ENCODE measurements at regions not wholly inside any gene's neighbourhood (a gene's known extent, or its start where the extent isn't known, plus 50 kb on each side); places are given as distances from the start of the nearest gene placed in this dataset.
"Not testable (repeated sequence)": the region's sequence is repeated elsewhere in the genome, so short reads cannot be mapped to it uniquely, and the experiment has no call there.

GRCh38 chr3:88485001-88485400, 335.2 kb downstream of the C3orf38 start:
- H3K4me1 ChIP-seq = no peaks in the 10 kb centered on the region
- no peak for DNase-seq
- H3K27me3 ChIP-seq = no peaks in the 10 kb centered on the region
- TF ChIP-seq CTCF (IDR thresholded peaks at IDR 0.05) (no peak), POLR2A (IDR thresholded peaks at IDR 0.05) (no peak)
- no peak overlapping the region for H3K27ac ChIP-seq
- no peaks in the 10 kb centered on the region for H3K36me3 ChIP-seq
- no peak overlapping the region for H3K4me3 ChIP-seq
- H3K9me3 ChIP-seq = no peaks in the 10 kb centered on the region

DNA sequence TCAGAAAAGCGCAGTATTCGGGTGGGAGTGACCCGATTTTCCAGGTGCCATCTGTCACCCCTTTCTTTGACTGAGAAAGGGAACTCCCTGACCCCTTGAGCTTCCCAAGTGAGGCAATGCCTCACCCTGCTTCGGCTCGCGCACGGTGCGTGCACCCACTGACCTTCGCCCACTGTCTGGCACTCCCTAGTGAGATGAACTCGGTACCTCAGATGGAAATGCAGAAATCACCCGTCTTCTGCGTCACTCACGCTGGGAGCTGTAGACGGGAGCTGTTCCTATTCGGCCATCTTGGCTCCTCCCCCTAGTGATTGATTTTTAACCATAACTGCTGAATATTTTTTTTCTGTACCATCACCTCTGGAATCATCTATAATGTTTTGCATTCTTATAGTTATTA, 359.1 kb downstream of the C3orf38 start:
- H3K36me3 ChIP-seq, H3K27me3 ChIP-seq, H3K4me1 ChIP-seq, H3K9me3 ChIP-seq: not testable (repeated sequence)
- Histone ChIP-seq H3K27ac (peak overlapping the region in 1 of 4 donors; percentile 50), H3K4me3 (peak overlapping the region in 2 of 4 donors; percentile 4 to 21)
- DNase-seq = peak in 1 of 3 donors; percentile 77

DNA sequence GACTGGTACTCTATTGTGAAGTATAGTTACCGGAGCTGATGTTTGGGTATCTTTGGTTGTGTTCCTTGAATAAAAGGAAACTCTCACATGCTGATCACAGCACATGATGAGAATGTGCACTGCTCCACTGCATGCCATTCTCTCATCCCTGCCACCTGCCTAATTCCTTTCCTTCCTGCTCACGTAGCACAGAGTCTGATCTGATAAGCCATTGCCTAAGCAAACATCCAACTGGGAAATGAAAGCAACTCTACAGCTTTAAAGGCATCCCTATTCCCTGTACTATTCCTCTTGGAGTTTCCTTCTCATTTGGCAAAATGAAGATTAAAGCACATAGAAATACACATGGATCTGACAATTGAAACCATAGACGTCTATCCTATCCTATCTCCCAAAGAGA, 359.8 kb downstream of the C3orf38 start:
- no peak for DNase-seq
- Histone ChIP-seq H3K4me3 (peak overlapping the region in 1 of 4 donors; percentile 2), H3K27ac (peak overlapping the region in 1 of 4 donors; percentile 50), H3K9me3 (no peaks in the 10 kb centered on the region), H3K27me3 (no peaks in the 10 kb centered on the region), H3K36me3 (no peaks in the 10 kb centered on the region), H3K4me1 (no peaks in the 10 kb centered on the region)
- no peak for TF ChIP-seq CTCF (IDR thresholded peaks at IDR 0.05)
- no peak for TF ChIP-seq POLR2A (IDR thresholded peaks at IDR 0.05)

- no peak overlapping the region for H3K4me3 ChIP-seq
- no peaks in the 10 kb centered on the region for H3K4me1 ChIP-seq
- no peaks in the 10 kb centered on the region for H3K27me3 ChIP-seq
- H3K9me3 ChIP-seq = no peaks in the 10 kb centered on the region
- no peak overlapping the region for H3K27ac ChIP-seq
- no peak for DNase-seq
- H3K36me3 ChIP-seq = no peaks in the 10 kb centered on the region
- no peak for TF ChIP-seq POLR2A (IDR thresholded peaks at IDR 0.05)
- TF ChIP-seq CTCF (IDR thresholded peaks at IDR 0.05) = no peak
Observed at GRCh38 chr3:88528494-88528893, 378.7 kb downstream of the C3orf38 start.

GRCh38 chr3:88534534-88534933, 384.8 kb downstream of the C3orf38 start:
- H3K4me1 ChIP-seq = no peaks in the 10 kb centered on the region
- no peaks in the 10 kb centered on the region for H3K36me3 ChIP-seq
- no peak for DNase-seq
- no peak overlapping the region for H3K27ac ChIP-seq
- TF ChIP-seq POLR2A (IDR thresholded peaks at IDR 0.05) = no peak
- no peak for TF ChIP-seq CTCF (IDR thresholded peaks at IDR 0.05)
- H3K9me3 ChIP-seq = no peaks in the 10 kb centered on the region
- H3K4me3 ChIP-seq = no peak overlapping the region
- H3K27me3 ChIP-seq = no peaks in the 10 kb centered on the region

- H3K9me3 ChIP-seq = no peaks in the 10 kb centered on the region
- no peaks in the 10 kb centered on the region for H3K36me3 ChIP-seq
- no peak for DNase-seq
- H3K4me3 ChIP-seq = no peak overlapping the region
- no peaks in the 10 kb centered on the region for H3K4me1 ChIP-seq
- no peak for TF ChIP-seq POLR2A (IDR thresholded peaks at IDR 0.05)
- TF ChIP-seq CTCF (IDR thresholded peaks at IDR 0.05) = no peak
- no peak overlapping the region for H3K27ac ChIP-seq
- H3K27me3 ChIP-seq = no peaks in the 10 kb centered on the region
Observed at GRCh38 chr3:88535563-88535962, 385.8 kb downstream of the C3orf38 start.
